Posterior cingulate gyrus (tissue), 11 donors: ENCODE measurements at regions not wholly inside any gene's neighbourhood (a gene's known extent, or its start where the extent isn't known, plus 50 kb on each side); places are given as distances from the start of the nearest gene placed in this dataset.
"Not testable (repeated sequence)": the region's sequence is repeated elsewhere in the genome, so short reads cannot be mapped to it uniquely, and the experiment has no call there.

Experiments used
- DNase-seq, 10 donors: peaks; one replicate each; pipeline versions ENCODE4 v3.0.0 to v3.0.0-alpha.2; 2020 to 2021; ENCODE audit warnings: mixed read lengths in 3 of 10
- intact Hi-C: fragments of 100-400 bp; cut with DNase I; formaldehyde crosslinking; loops from one replicate; pipeline ENCODE4 v1.15.1; 2023

DNA sequence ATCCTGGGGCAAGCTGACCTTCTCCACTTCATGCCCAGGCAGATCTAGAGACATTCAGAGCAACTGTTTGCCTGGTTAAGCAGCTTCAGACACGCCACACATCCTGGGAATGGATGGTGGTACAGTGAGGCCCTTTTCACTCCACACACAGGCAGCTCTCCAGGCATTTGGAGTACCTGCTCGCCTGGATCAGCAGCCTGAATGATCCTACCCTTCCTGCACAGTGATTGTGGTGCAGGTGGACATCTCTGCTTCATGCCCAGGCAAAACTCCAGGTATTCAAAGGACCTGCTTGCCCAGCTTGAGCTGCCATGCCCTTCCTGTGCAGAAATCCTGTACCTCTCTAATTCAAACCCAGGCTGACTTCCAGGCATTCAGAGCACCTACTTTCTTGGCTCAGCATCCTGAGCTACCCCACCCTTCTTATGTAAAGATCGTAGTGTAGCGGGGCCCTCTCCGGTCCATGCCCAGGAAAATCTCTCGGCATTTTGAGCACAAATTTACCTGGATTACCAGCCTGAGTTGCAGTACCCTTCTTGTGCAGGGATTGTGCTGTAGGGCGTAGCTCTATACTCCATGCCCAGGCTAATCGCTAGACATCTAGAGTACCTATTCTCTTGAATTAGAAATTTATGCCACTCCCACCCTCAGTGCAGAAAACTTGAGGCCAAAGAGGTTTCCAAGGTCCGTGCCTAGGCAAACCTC, 972.8 kb downstream of the ANKRD7 start:
- intact Hi-C loops, result no loop called here
- DNase-seq, result no peak

DNA sequence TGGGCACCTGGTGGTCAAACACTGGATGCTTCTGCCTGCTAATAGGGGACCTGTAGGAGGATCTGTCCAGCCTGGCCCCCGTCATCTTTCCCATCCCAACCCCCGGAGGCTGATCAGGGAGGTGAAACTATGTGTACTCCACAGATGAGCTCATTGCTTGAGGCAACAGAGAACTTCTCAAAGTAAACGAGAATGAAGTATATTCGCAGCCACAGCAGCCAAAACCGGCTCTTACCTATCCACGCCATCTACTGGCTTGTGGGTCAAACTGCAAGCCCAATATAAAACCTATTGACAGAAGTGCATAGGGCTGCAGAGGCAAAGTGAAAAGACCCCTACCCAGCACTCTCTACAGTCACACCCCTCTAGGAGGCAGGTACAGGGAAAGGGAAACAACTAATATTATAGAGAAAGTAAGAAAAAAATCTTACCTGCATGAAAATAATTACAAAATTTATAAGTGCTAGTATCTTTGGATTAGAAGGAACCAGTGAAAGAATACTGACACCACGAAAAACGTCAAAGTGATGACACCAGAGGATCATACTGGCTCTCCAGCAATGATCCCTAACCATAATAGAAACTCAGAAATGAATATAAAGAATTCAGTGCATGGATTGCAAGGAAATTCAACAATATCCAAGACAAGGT, 973.5 kb downstream of the ANKRD7 start:
- DNase-seq, result peak in 1 of 10 donors; percentile 46
- intact Hi-C loops, result no loop called here

DNA sequence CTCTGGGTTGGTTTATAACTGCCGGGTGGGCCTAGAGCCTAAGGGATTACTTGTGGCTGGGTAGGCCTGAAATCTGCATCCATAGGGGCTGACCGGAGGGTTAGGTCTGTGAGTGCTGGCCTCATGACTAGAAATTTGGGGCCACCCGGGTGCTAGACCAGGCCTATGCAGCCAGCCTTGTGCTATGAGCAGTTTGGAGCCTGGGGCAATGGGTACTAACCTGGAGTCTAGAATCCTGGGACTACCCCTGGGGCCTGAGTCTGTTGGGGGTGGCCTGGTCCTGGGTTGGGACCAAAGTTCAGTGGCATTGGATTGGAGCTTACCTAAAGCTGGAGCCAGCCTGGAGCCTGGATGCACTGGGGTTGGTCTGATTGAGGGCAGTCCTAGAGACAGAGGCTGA, 995.2 kb downstream of the ANKRD7 start:
- DNase-seq, result no peak
- intact Hi-C loops, result no loop called here

DNA sequence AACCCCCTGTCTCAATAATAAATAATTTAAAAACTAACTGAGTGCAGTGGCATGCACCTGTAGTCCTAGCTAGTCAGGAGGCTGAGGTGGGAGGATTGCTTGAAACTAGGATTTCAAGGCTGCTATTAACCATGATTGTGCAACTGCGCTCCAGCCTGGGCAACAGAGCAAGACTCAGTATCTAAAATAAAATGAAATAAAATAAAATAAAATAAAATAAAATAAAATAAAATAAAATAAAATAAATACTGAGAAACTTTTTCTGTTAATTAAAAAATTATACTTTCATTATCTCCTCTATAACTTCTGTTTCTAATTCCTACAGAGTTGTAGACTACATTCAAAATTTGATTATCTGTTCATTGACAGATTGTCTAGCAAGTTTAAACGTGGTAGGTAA, 999.4 kb downstream of the ANKRD7 start:
- intact Hi-C loops, result no loop called here
- no peak for DNase-seq

DNA sequence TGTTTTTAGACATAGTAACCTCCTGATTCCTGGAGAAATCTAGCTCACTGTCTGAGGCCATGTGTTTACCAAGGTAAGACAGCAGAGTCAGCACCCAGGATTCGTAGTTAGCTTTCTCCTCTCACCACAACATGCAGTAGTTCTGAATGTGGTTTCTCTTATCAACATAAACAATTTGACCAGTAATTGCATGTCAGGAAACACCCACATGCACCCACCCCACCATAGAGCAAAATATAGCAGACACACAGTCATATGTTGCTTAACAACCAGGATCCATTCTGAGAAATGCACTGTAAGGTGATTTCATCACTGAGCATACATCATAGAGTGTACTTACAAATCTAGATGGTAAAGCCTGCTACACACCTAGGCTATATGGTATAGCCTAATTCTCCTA, 1004.0 kb downstream of the ANKRD7 start:
- intact Hi-C loops, result no loop called here
- DNase-seq, result no peak

DNA sequence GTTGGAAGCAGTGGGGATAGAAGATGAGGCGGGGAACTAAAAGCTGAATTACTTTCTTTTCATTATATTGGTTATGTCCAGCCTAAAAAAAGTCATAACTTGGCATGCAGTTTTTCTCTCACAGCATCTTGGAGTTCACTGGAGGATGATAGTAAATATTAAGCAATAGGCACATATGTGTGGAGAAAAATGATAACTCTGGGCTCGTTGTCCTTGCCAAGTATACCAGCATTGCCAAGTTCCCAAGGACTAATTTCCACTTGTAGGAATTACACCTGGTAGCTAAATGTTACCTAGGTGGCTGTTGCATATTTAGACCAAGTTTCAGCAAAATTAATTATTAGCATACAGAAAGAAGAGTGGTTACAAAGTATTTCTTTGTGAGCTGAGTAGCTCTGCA, 1007.6 kb downstream of the ANKRD7 start:
- no peak for DNase-seq
- intact Hi-C loops, result no loop called here

DNA sequence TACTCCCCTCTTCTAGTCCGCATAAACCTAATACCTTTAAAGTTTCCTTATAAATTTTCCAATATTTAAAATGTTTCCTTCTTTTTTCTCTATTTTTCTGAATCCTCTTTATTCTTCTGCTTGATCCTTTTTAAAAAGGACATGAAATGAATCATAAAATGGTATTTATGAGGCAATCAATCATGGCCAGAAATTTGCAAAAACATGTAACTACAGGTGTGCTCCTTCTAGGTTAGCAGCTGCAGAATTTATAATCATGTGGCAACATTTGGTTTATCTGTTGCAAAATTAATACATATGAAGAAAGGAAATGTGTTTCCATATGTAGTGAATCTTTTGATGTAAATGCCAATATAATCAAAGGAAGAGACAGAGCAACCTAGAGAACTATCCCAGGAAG, 1008.5 kb downstream of the ANKRD7 start:
- intact Hi-C loops, result no loop called here
- no peak for DNase-seq

DNA sequence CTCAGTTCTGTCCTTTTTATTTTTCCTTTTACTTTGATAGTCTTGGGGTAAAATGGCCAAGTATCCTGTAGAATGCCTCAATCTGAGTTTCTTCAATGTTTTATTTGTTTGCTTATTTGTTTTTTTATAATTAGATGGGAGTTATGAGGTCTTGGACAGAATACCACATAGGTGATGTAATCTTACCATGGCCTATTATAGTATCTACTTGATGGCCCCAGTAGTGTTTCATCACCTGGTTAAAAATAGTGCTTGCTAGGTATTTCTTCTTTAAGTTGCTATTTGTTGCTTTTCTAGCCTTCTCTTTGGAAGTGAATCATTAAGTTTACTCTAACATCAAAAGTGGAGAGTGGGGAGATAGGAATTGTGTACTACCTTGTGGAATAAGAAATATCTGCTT, 1020.0 kb upstream of the KCND2 start:
- intact Hi-C loops, result no loop called here
- DNase-seq, result no peak

DNA sequence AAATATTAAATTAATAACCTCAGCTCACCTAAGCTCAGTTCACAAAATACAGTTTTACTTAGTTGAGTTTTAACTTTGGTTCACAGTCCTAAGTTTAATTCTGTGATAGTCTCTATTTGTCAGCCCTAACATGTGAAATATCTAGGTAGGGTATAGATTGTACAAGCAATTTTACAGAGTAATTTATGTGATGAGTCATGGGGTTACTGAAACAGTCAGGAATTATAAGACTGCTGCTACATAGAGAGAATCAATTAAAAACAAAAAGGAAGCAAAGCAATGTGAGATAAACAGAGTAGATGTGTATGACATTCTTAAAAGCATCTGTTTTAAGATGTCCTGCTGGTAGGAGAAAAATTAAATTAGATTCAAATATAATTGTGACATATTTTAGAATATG, 1018.2 kb upstream of the KCND2 start:
- intact Hi-C loops, result no loop called here
- no peak for DNase-seq

DNA sequence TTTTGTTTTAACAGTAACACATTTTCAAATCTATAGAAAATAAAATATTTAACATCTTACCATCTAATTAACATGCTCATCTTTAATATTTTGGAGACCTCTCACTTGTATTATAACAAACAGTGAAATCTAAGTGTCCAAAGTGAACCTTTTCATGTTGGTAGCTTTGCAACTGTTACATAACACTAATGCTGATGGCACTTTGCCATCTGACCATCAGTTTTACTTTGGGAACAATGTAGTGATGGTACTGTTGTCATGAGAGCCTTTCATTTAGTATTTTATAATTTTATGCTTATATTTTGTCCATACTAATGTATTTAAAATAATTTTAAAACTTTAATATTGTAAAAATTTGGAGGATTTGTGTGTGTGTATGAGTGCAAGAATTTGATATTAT, 1017.0 kb upstream of the KCND2 start:
- intact Hi-C loops, result no loop called here

DNA sequence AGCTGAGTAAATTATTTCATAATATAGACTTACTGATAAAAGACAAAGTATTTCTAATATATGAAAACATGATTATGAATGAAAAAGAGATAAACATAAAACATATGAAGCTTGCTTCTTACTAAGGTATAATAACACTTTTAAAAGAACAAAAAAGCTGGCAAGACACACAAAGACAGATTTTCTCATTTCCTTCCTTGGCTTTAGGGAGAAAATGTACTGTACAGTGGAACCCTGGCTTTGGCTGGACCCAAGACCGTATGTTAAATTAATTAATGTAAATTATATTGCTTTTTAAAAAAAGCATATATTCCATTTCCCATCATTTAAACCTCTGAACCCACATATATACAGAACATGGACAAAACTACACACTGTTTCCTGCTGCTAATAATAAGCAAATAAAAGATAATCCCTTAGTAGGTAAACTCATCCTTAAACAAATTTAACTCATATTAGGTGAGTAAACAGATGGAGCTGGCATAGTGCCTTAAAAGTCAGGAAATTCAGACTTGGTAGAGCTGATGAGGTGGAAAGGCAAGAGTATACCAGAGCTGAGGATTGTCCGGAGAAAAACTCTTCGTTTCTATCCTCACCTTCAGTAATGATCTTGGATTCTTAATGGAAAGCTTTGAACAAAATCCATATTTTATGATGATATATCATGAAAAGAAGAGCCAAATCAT, 1016.4 kb upstream of the KCND2 start:
- intact Hi-C loops, result no loop called here
- DNase-seq, result no peak

More for the DNA sequence above, 1017.0 kb upstream of the KCND2 start:
- no peak for DNase-seq

DNA sequence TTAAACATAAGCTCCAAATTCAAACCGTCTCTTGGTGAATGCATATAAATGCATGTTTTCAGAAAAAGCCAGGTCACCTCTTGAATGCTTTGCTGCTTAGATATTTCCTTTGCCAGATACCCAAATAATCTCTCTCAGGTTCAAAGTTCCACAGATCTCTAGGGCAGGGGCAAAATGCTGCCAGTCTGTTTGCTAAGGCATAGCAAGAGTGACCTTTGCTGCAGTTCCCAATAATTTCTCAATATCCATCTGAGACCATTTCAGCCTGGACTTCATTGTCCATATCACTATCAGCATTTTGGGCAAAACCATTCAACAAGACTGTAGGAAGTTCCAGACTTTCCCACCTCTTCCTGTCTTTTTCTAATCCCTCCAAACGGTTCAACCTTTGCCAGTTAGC, 1006.2 kb upstream of the KCND2 start:
- intact Hi-C loops, DNase-seq: not testable (repeated sequence)

DNA sequence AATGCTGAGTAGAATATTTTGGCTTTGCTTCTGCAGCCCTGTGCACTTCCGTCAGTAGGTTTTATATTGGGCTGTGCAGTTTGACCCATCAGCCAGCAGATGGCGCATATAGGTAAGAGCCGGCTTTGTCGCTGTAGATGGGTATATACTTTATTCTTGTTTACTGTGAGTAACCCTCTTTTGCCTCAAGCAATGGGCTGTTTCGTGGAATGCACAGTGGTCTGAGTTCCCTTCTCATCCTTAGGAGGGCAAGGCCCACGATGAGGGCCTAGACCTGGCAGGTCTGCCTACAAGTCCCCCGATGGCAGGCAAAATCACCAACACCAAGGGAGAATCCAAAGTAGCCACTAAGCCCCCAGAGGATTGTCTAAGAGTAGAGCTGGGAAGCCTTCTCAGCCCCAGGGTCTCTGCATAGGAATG, 1002.9 kb upstream of the KCND2 start:
- intact Hi-C loops, result loop anchor here (2.0 to 5.0 kb wide), 2 partner anchors 1003 to 1287 kb away; partner anchors contain the start of gene KCND2
- DNase-seq, result peak; percentile 15 to 92 (median 54)

DNA sequence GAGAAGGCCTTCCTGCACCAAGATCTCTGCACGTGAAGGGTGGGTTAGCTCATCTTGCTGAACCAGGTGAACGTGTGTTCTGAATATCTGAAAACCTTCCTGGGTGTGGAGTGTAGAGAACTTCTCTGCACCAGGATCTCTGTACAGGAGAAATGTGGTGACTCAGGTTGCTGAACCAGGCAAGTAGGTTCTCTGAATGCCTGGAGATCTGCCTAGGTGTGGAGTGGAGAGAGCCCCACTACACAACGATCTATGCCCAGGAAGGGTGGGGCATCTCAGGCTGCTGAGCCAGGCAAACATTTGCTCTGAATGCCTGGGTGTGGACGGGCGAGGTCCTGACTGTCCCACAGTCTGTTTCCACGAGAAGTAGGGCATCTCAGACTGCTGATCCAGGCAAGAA, 1002.3 kb upstream of the KCND2 start:
- DNase-seq, result peak in 1 of 10 donors; percentile 20
- intact Hi-C loops, result loop anchor here (2.0 to 5.0 kb wide), 2 partner anchors 1002 to 1287 kb away; partner anchors contain the start of gene KCND2

DNA sequence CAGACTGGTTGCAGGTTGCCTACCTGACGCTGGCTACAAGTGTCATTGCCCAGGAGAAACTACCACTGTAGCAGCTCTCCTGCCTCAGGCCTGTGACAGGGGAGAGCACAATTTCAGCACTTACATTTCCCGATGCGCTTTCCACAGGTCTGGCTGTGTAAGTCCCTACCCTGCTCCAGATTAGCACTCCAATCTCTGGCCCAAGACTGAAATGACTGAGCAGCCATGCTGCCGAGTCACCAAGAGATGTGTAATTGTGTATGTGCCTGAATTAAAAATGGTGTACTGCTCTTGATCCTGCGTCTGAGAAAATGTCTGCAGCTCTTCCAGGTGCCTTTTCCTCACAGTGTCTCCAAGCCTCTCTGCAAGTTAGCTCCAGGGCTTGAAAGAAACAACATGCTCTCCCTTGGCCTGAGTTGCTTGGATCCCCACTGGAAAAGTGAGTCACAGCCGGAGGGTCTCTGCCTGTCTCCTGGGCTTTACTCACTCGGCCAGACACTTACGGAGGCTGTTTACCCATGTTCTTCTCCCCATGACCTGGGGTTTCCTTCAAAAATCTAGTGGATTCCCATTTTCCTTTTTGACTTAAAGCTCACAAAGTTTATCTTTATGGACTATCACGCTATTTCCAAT, 1001.7 kb upstream of the KCND2 start:
- peak in 3 of 10 donors; percentile 20 to 65 (median 57) for DNase-seq
- intact Hi-C loops, result loop anchor here (2.0 to 5.0 kb wide), 2 partner anchors 1002 to 1286 kb away; partner anchors contain the start of gene KCND2

DNA sequence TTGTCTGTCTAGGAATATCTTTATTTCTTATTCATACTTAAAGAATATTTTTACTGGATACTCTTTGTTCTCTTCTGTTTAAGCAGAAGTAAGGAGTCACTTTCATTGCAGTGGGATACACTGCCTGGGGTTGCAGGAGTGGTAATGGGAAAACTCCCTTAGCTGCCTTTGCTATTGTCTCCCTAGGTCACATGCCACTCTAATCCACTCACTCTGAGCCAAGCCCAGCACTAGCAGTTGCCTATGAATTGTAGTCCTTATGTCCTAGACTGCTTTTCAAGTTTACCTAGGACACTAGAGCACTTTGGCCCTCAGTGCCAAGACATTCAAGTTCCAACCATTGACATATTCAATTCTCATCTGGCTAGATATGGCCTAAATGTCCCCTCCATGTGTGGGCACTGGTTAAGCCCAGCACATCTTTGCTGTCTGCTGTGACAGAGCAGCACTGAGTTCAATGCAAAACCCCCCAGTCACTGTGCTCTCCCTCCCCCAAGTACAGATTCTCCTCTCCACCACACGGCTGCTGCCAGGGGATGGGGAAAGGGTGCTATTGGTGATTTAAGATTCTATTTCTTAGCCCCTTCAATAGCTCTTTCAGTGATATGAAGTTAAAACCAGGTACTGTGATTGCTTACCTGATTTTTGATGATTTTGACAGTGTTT, 991.7 kb upstream of the KCND2 start:
- DNase-seq, result no peak
- intact Hi-C loops, result no loop called here

DNA sequence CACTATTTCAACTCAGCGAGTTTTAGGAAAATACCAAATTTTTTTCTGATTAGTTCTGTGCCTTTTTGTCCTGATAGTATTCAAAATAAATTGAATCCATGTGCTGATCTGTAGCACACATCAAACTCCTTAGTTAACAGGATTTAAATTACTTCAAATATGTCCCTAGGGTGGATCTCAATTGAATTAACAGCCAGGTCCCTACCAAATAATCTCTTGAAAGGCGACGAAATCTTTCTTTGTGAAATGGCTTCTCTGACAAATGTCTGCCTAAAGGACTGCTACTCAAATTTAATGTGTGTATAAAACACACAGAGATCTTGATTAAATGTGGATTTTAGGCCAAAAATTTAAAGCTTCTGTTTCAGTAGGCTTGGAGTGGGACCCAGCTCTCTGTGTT, 989.6 kb upstream of the KCND2 start:
- intact Hi-C loops, result no loop called here
- no peak for DNase-seq

DNA sequence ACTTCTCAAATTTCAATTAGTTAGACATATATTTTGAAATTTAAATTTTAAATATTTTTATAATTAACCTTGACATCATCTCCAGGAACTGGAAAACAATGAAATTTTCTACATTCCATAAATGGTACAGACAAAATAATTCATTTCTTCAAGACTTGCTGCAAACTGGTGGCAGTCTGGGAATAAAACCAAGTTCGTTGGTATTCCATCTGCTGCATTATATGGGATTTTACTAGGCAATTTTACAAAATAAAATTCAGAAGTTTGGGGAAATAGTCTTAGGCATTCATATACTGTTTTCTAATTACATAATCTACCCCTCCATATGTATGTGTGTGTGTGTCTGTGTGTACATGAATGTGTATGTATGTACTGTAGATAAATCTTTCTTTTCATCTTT, 984.6 kb upstream of the KCND2 start:
- intact Hi-C loops, result no loop called here
- DNase-seq, result no peak

DNA sequence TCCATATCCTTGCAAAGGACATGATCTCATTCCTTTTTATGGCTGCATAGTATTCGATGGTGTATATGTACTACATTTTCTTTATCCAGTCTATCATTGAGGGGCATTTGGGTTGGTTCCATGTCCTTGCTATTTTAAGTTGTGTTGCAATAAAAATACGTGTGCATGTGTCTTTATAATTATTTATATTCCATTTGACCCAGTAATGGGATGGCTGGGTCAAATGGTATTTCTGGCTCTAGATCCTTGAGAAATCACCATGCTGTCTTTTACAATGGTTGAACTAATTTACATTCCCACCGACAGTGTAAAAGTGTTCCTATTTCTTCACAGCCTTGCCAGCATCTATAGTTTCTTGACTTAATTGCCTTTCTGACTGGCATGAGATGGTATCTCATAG, 972.6 kb upstream of the KCND2 start:
- DNase-seq, intact Hi-C loops: not testable (repeated sequence)

DNA sequence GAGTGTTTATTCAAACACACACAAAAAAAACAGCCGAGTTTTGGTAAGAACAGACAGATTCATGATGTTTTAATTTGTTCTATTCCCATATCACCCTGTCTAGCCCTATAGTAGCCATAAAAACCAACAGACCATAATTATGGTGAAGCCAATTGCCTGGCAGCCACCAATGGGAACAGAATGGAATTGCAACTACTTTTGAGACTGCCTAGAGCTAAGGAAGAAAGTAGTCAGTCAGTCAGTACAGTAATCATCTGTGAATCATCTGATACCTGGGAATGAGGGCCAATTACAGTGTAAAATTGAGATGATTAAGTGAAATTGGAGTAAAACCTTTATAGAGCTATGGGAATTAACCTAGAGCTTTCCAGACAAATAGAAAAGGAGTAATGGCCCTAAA, 952.7 kb upstream of the KCND2 start:
- intact Hi-C loops, result no loop called here
- DNase-seq, result no peak

DNA sequence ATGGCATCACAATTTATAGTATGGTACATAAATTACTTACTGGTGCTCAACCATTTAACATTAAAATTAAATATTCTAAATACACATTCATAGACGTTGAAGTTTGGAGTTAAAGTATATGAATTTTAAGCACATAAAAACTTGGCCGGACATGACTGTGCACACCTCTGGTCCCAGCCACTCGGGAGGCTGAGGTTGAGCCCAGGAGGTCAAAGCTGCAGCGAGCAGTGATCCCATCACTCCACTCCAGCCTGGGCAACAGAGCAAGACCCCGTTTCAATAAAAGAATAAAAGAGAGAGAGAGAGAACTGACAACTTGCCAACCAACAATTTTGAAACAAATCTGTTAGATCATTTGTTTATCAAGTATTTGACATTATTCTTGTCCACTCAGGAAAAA, 943.3 kb upstream of the KCND2 start:
- DNase-seq, result peak in 1 of 10 donors; percentile 67
- intact Hi-C loops, result no loop called here
